Hepatic stellate cell (primary cell): ENCODE measurements at regions not wholly inside any gene's neighbourhood (a gene's known extent, or its start where the extent isn't known, plus 50 kb on each side); places are given as distances from the start of the nearest gene placed in this dataset.
"Not testable (repeated sequence)": the region's sequence is repeated elsewhere in the genome, so short reads cannot be mapped to it uniquely, and the experiment has no call there.

ENCODE experiments used
- DNase-seq: peaks from one replicate; pipeline ENCODE4 v3.0.0; 2011; ENCODE audit warnings: low spot score

DNA sequence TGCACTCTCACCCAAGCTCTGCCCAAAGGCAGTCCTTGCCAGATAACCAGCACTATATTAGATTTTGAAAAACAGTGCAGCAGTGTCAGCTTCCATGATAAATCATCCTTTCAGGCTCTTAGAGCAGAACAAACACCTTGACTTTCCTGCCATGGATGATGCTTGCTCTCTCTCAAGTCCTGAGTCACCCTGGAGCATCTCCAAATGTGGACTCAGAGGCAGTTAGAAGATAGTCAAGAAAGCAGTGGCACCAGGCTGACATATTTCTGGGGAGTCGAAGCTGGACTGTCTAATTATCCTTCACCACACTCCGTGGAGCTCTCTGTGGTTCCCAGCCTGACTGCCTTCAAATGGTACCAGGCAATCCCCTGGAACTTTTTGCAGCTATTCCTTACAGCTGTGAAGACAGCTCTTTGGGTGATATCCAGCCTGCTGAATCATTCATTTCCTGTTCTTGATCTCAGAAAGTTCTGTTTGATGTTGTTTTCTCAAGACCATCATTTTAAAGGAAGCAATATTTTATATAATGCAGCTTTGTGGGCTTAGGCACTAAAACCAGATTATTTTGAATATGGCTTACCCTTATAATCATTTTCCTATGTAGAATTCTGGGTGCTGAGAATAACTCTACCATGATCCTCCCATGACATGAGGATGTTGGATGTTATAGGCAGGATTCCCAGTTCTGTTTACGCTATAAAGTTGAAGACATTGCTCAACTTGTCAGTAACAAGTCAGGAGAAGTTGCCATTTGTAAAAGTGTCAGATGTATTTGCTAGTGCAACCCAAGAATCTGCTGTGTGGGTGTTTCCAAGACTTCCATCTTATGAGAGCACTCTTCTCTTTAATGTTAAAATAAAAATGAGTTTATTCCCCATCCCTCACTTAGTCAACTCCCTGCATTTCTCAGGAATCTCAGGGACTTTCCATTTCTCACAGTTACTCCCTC is 233.8 kb downstream of the C7orf25 start:
- no peak for DNase-seq

GRCh38 chr7:42674541-42674940 is 237.3 kb downstream of the C7orf25 start:
- no peak for DNase-seq

- DNase-seq = no peak
Observed at GRCh38 chr7:42673951-42674350, 237.9 kb downstream of the C7orf25 start.

GRCh38 chr7:42672339-42672999 is 239.4 kb downstream of the C7orf25 start:
- DNase-seq = no peak

DNA sequence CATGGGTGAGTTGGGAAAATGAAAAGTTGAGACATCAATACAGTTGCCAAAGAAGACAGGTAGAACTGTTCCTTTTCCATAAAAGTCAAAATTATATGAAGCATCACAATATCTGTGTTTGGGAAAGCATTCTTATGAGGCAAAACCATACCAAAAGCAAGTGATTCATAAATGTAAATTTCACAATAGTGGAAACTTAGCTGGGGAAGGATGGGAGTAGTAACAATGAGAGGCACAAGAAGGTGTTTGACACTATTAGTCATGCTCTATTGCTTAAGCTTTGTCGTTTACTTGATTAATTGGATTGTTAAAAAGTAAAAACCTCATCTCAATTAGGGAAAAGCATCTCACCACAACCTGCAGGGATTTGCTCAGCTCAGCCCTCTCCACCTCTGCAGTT is 240.2 kb downstream of the C7orf25 start:
- DNase-seq = no peak

GRCh38 chr7:42666994-42667393 is 244.9 kb downstream of the C7orf25 start:
- DNase-seq = no peak

- no peak for DNase-seq
Observed at GRCh38 chr7:42662862-42663261, 249.0 kb downstream of the C7orf25 start.

DNA sequence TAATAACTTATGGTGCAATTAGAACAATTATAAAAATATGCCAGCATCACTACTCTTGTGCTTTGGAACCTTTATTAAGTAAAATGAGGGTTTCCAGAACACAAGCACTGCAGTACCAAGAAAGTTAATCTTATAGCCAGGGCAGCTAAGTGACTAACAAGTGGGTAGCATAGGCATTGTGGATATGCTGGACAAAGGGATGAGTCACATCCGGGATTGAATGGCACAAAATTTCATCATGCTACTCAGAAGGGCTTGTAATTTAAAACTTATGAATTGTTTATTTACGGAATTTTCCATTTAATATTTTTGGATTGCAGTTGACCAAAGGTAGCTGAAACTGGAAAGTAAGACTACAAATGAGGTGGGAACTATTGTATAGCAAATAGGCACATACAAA is 250.6 kb downstream of the C7orf25 start:
- no peak for DNase-seq

GRCh38 chr7:42650701-42651100 is 261.2 kb downstream of the C7orf25 start:
- no peak for DNase-seq

GRCh38 chr7:42650171-42650570 is 261.7 kb downstream of the C7orf25 start:
- DNase-seq = no peak

DNA sequence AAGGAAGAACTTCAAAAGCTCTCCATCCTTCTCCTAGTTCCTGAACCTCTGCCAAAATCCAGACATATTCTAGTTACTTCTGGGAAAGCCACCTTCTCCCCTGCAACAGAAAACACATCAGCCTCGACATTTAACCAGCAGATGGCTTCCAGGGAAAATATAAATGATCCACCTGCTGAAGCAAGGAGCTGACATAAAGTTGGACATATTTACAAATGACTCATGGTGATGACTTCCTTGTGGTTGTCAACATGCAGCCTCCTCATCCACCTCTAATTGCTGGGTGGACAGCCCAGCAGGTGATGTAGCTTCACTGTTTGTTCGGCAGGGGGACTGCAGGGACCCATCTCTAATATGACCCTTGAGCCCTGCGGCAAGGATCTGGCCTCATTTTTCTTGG is 266.0 kb downstream of the C7orf25 start:
- DNase-seq = no peak

GRCh38 chr7:42642699-42643098 is 269.2 kb downstream of the C7orf25 start:
- DNase-seq = no peak

DNA sequence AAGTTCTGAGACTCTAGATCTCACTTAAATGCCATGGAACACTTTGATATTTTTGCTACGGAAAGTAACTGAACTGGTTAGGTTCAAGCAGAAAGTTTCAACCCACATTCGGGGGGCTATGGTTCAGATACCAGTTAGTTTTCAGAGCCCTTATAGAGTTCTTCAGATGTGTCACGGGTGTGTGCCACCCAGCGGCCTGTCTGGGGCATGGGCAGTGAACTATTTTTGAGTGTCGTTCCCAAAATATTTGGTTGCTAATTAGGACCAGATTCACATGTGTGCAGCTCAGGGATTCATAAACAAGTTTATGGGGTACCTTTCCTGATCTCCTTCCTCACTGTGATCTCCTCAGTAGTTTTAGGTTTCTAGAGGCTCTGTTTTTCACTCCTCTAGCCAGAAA is 271.9 kb downstream of the C7orf25 start:
- DNase-seq = no peak

GRCh38 chr7:42636380-42636779 is 275.5 kb downstream of the C7orf25 start:
- not testable (repeated sequence) for DNase-seq

- DNase-seq = no peak
Observed at GRCh38 chr7:42628054-42628453, 283.8 kb downstream of the C7orf25 start.

- DNase-seq = no peak
Observed at GRCh38 chr7:42627626-42628025, 284.2 kb downstream of the C7orf25 start.

DNA sequence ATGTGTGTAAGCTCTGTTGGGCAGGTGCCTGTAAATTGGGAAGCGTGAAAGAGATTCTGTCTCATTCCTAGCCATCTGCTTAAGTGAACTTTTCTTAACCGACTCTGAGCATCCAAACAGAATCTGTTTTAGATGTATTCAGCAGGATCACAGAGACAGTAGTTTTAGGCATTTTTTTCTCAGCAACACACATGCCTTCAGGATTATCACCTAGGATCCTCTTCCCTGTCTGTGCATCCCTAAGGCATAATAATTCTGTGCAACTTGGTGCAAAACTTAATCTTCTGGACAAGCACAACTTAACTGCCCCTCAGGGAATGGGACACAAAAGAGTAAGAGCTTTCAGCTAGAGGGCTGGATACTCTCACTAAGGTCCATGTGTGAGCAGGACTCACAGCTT is 284.8 kb downstream of the C7orf25 start:
- no peak for DNase-seq

DNA sequence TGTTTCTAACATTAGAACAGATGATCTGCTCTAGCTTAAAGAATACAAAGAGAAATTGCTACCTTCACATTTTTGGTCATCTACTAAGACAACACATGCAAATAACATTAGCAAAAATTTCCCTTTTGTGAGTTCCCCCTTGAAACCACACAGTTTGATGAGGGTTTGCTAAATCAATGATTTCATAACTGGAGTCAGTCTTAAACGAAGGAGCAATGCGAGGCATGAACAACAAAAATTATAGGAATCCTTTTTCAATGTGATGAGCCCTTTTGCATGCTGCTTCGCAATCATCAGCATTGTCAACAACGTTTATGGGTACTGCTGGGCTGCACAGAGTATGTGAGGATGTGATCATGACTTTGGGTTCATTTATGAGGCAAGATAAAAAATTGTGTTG is 286.4 kb downstream of the C7orf25 start:
- no peak for DNase-seq

DNA sequence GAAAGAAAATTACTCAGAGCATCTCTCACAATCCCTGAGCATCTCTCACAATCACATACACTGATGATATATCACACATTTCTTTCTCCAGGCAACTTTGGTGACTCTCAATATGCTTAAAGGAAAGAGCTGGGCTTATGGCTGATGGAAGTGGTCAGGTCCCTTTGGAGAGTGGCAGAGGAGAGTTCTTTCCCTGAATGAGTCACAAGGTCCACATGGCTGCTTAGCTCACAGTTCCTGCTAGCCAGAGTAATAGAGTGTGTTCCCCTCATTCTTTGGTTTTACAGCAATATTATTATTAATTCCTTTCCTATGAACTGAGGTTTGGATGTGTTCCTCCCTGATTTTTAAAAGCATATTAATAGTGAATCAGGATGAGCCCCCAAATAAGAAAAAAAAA is 287.4 kb downstream of the C7orf25 start:
- DNase-seq = no peak

- no peak for DNase-seq
Observed at GRCh38 chr7:42621543-42622219, 290.2 kb downstream of the C7orf25 start.

GRCh38 chr7:42618651-42619360 is 293.1 kb downstream of the C7orf25 start:
- no peak for DNase-seq

GRCh38 chr7:42617806-42618457 is 293.9 kb downstream of the C7orf25 start:
- no peak for DNase-seq
